ENCODE measurements at regions not wholly inside any gene's neighbourhood (a gene's known extent, or its start where the extent isn't known, plus 50 kb on each side); places are given as distances from the start of the nearest gene placed in this dataset.

GRCh38 chr4:3852309-3852708 lies 86.1 kb downstream of the ADRA2C start:
- DNase-seq (ENCODE audit: extremely low read depth in 1 of 2, low read depth in 1 of 2) = no peak

GRCh38 chr4:3852711-3853110 lies 86.5 kb downstream of the ADRA2C start:
- no peak for DNase-seq (ENCODE audit: extremely low read depth in 1 of 2, low read depth in 1 of 2)

GRCh38 chr4:3853388-3854035 lies 87.3 kb downstream of the ADRA2C start:
- DNase-seq (ENCODE audit: extremely low read depth in 1 of 2, low read depth in 1 of 2) = no peak

GRCh38 chr4:3854661-3855060 lies 88.5 kb downstream of the ADRA2C start:
- no peak for DNase-seq (ENCODE audit: extremely low read depth in 1 of 2, low read depth in 1 of 2)

GRCh38 chr4:3855646-3856045 lies 89.5 kb downstream of the ADRA2C start:
- no peak for DNase-seq (ENCODE audit: extremely low read depth in 1 of 2, low read depth in 1 of 2)

GRCh38 chr4:3856604-3857204 lies 90.5 kb downstream of the ADRA2C start:
- no peak for DNase-seq (ENCODE audit: extremely low read depth in 1 of 2, low read depth in 1 of 2)

GRCh38 chr4:3857269-3857926 lies 91.2 kb downstream of the ADRA2C start:
- no peak for DNase-seq (ENCODE audit: extremely low read depth in 1 of 2, low read depth in 1 of 2)

- DNase-seq (ENCODE audit: extremely low read depth in 1 of 2, low read depth in 1 of 2) = no peak
Measured at GRCh38 chr4:3858046-3858730, 92.0 kb downstream of the ADRA2C start.

GRCh38 chr4:3858765-3859388 lies 92.7 kb downstream of the ADRA2C start:
- no peak for DNase-seq (ENCODE audit: extremely low read depth in 1 of 2, low read depth in 1 of 2)

GRCh38 chr4:3859571-3859970 lies 93.4 kb downstream of the ADRA2C start:
- DNase-seq (ENCODE audit: extremely low read depth in 1 of 2, low read depth in 1 of 2) = no peak

GRCh38 chr4:3860061-3860912 lies 94.1 kb downstream of the ADRA2C start:
- no peak for DNase-seq (ENCODE audit: extremely low read depth in 1 of 2, low read depth in 1 of 2)

GRCh38 chr4:3860913-3861636 lies 94.9 kb downstream of the ADRA2C start:
- DNase-seq (ENCODE audit: extremely low read depth in 1 of 2, low read depth in 1 of 2) = no peak

- DNase-seq (ENCODE audit: extremely low read depth in 1 of 2, low read depth in 1 of 2) = no peak
Measured at GRCh38 chr4:3861720-3862639, 95.8 kb downstream of the ADRA2C start.

- DNase-seq (ENCODE audit: extremely low read depth in 1 of 2, low read depth in 1 of 2) = no peak
Measured at GRCh38 chr4:3862640-3863420, 96.6 kb downstream of the ADRA2C start.

- DNase-seq (ENCODE audit: extremely low read depth in 1 of 2, low read depth in 1 of 2) = no peak
Measured at GRCh38 chr4:3863841-3864741, 97.9 kb downstream of the ADRA2C start.

GRCh38 chr4:3864742-3865721 lies 98.8 kb downstream of the ADRA2C start:
- DNase-seq (ENCODE audit: extremely low read depth in 1 of 2, low read depth in 1 of 2) = no peak
